ENCODE measurements at regions not wholly inside any gene's neighbourhood (a gene's known extent, or its start where the extent isn't known, plus 50 kb on each side); places are given as distances from the start of the nearest gene placed in this dataset.

- TF ChIP-seq NR1H2 (CRISPR knock-in tag; IDR thresholded peaks at IDR 0.05) (no peak), PCBP1 (IDR thresholded peaks at IDR 0.05; ENCODE audit: low read depth, low read length, poor library complexity, severe bottlenecking) (no peak), ZNF124 (CRISPR knock-in tag; IDR thresholded peaks at IDR 0.05) (no peak), TFE3 (CRISPR knock-in tag; IDR thresholded peaks at IDR 0.05) (peak; percentile 61), CEBPB (tag; IDR thresholded peaks at IDR 0.05) (peak; percentile 40), MITF (IDR thresholded peaks at IDR 0.05) (no peak), CLOCK (CRISPR knock-in tag; IDR thresholded peaks at IDR 0.05; ENCODE audit: borderline replicate concordance) (no peak), TSHZ1 (CRISPR knock-in tag; IDR thresholded peaks at IDR 0.05) (no peak), HMG20B (CRISPR knock-in tag; IDR thresholded peaks at IDR 0.05) (no peak), MED1 (CRISPR knock-in tag; IDR thresholded peaks at IDR 0.05; ENCODE audit: borderline replicate concordance) (no peak), PKNOX1 (IDR thresholded peaks at IDR 0.05) (peak; percentile 25; the same call in 1 of the 2 replicates), ZHX1 (conservative IDR thresholded peaks at IDR 0.05; ENCODE audit: low read length) (no peak)
- TF ChIP-seq, protein P1, sequence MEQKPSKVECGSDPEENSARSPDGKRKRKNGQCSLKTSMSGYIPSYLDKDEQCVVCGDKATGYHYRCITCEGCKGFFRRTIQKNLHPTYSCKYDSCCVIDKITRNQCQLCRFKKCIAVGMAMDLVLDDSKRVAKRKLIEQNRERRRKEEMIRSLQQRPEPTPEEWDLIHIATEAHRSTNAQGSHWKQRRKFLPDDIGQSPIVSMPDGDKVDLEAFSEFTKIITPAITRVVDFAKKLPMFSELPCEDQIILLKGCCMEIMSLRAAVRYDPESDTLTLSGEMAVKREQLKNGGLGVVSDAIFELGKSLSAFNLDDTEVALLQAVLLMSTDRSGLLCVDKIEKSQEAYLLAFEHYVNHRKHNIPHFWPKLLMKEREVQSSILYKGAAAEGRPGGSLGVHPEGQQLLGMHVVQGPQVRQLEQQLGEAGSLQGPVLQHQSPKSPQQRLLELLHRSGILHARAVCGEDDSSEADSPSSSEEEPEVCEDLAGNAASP (IDR thresholded peaks at IDR 0.05), result no peak
Measured at GRCh38 chr5:121628783-121629182, 222.9 kb upstream of the FTMT start (continued).

Measured in K562 (cell line).